Neural cell (in vitro differentiated cells): ENCODE measurements at regions not wholly inside any gene's neighbourhood (a gene's known extent, or its start where the extent isn't known, plus 50 kb on each side); places are given as distances from the start of the nearest gene placed in this dataset.

ENCODE experiments used
- TAF1 ChIP-seq: IDR thresholded peaks from 2 replicates; pipeline ENCODE4 v1.6.1; 2012; ENCODE audit warnings: low read depth
- TF ChIP-seq, protein P1 (sequence below): fragments of 450-650 bp; IDR thresholded peaks from 2 replicates; pipeline ENCODE4 v1.5.1; 2014; ENCODE audit warnings: antibody characterized with exemption, mild to moderate bottlenecking, moderate library complexity; ENCODE audit not compliant: poor library complexity, severe bottlenecking

- TF ChIP-seq, protein P1, sequence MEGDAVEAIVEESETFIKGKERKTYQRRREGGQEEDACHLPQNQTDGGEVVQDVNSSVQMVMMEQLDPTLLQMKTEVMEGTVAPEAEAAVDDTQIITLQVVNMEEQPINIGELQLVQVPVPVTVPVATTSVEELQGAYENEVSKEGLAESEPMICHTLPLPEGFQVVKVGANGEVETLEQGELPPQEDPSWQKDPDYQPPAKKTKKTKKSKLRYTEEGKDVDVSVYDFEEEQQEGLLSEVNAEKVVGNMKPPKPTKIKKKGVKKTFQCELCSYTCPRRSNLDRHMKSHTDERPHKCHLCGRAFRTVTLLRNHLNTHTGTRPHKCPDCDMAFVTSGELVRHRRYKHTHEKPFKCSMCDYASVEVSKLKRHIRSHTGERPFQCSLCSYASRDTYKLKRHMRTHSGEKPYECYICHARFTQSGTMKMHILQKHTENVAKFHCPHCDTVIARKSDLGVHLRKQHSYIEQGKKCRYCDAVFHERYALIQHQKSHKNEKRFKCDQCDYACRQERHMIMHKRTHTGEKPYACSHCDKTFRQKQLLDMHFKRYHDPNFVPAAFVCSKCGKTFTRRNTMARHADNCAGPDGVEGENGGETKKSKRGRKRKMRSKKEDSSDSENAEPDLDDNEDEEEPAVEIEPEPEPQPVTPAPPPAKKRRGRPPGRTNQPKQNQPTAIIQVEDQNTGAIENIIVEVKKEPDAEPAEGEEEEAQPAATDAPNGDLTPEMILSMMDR = no peak
- no peak for TF ChIP-seq TAF1
These were observed 480.3 kb upstream of the TYRP1 start for GRCh38 chr9:12212860-12213259.
